Keratinocyte (primary cell): ENCODE measurements at regions not wholly inside any gene's neighbourhood (a gene's known extent, or its start where the extent isn't known, plus 50 kb on each side); places are given as distances from the start of the nearest gene placed in this dataset.

Experiments used
- DNase-seq: peaks from one replicate; pipeline ENCODE4 v3.0.0-alpha.2; 2011; ENCODE audit warnings: low read depth, missing footprints, low spot score
- FAIRE-seq: peaks from 2 replicates; lab custom pipeline; 2011; peaks lifted over from hg19 to GRCh38; lab: Jason Lieb, UNC
- H2AFZ ChIP-seq: 2 replicates; pipeline ENCODE4 v1.6.0; 2012; ENCODE audit warnings: low read length, control low read depth, inconsistent platforms; ENCODE audit not compliant: control insufficient read depth
- H3K27ac ChIP-seq: 2 replicates; pipeline ENCODE4 v1.5.1; 2011; ENCODE audit warnings: low read length; ENCODE audit not compliant: control insufficient read depth, insufficient read depth
- H3K27me3 ChIP-seq: 3 replicates; pipeline ENCODE4 v1.6.0; 2011; ENCODE audit warnings: low read length; ENCODE audit not compliant: control insufficient read depth, insufficient read depth; ENCODE audit errors: extremely low read depth
- H3K36me3 ChIP-seq, 2 experiments: 2 replicates in 1 of 2; 3 replicates in 1 of 2; pipeline ENCODE4 v1.5.1; 2011; ENCODE audit warnings: low read length in 2 of 2, mild to moderate bottlenecking in 1 of 2; ENCODE audit not compliant: control insufficient read depth in 2 of 2, insufficient read depth in 2 of 2; ENCODE audit errors: extremely low read depth in 1 of 2
- H3K4me1 ChIP-seq: 3 replicates; pipeline ENCODE4 v1.5.1; 2011; ENCODE audit warnings: low read length; ENCODE audit not compliant: control insufficient read depth, insufficient read depth; ENCODE audit errors: extremely low read depth
- H3K4me2 ChIP-seq: 3 replicates; pipeline ENCODE4 v1.6.0; 2011; ENCODE audit warnings: low read depth, low read length; ENCODE audit not compliant: control insufficient read depth, insufficient read depth; ENCODE audit errors: extremely low read depth
- H3K4me3 ChIP-seq, 3 experiments: fragments of 200-600 bp in 1 of 3; sonication (generic) in 1 of 3; 2 replicates in 2 of 3; 3 replicates in 1 of 3; pipeline ENCODE4 v1.5.1; 2011 to 2016; ENCODE audit warnings: low read length in 3 of 3, mild to moderate bottlenecking in 3 of 3, control low read depth in 2 of 3, inconsistent platforms in 1 of 3, low read depth in 1 of 3, mixed read lengths in 1 of 3, mixed run types in 1 of 3, moderate library complexity in 1 of 3; ENCODE audit not compliant: control insufficient read depth in 2 of 3, insufficient read depth in 2 of 3; ENCODE audit errors: extremely low read depth in 1 of 3
- H3K79me2 ChIP-seq: 2 replicates; pipeline ENCODE4 v1.6.0; 2012; ENCODE audit warnings: low read length; ENCODE audit not compliant: control insufficient read depth, insufficient read depth
- H3K9ac ChIP-seq: 3 replicates; pipeline ENCODE4 v1.6.0; 2011; ENCODE audit warnings: low read length; ENCODE audit not compliant: control insufficient read depth, insufficient read depth; ENCODE audit errors: extremely low read depth
- H3K9me1 ChIP-seq: 3 replicates; pipeline ENCODE4 v1.6.0; 2011; ENCODE audit warnings: low read length; ENCODE audit not compliant: control insufficient read depth, insufficient read depth; ENCODE audit errors: extremely low read depth
- H3K9me3 ChIP-seq: 2 replicates; pipeline ENCODE4 v1.5.1; 2012; ENCODE audit warnings: low read depth, low read length; ENCODE audit not compliant: control insufficient read depth
- H4K20me1 ChIP-seq: 3 replicates; pipeline ENCODE4 v1.6.0; 2011; ENCODE audit warnings: low read length; ENCODE audit not compliant: control insufficient read depth, insufficient read depth; ENCODE audit errors: extremely low read depth
- CTCF ChIP-seq, 3 experiments: IDR thresholded peaks in 1 of 3; conservative IDR thresholded peaks in 1 of 3; optimal IDR thresholded peaks in 1 of 3; 2 replicates in 2 of 3; 3 replicates in 1 of 3; pipeline versions ENCODE3 to v1.5.1; 2011; ENCODE audit warnings: low read length in 3 of 3, mild to moderate bottlenecking in 3 of 3, moderate library complexity in 2 of 3, control low read depth in 1 of 3, inconsistent platforms in 1 of 3; ENCODE audit not compliant: insufficient read depth in 2 of 3; ENCODE audit errors: extremely low read depth in 1 of 3
- EZH2 ChIP-seq: IDR thresholded peaks from one replicate; pipeline ENCODE4 v1.6.1; 2012; ENCODE audit warnings: inconsistent platforms, mild to moderate bottlenecking, low read length, moderate library complexity
- dilution Hi-C: fragments of 300-500 bp; cut with MboI; formaldehyde crosslinking; loops from one replicate; pipeline ENCODE4 v1.7.0; 2020; ENCODE audit warnings: low sequenced_read_pairs; ENCODE audit not compliant: extremely low pct_ligation_motif_present

DNA sequence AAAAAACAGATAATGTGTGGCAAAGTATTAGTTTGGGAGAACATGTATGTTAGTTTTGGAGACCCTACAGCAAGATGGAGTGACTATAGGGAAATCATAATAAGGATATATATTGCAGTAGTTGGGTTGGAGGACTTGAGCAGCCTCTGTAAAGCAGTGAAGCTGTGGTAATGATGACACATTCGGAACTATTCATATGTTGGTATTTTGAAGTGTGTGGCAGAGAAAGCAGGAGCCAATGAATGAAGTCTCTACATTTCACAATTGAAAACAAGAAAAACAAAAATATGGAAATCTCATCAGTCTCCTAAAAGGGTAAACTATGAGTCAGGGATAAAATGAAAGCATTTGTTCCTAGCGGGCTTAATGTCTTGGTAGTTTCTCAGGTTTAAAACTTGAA, 645.9 kb downstream of the OTOL1 start:
- Histone ChIP-seq H3K4me3 (no peak overlapping the region), H3K9me3 (no peaks in the 10 kb centered on the region), H3K27ac (no peak overlapping the region), H3K9me1 (no peaks in the 10 kb centered on the region), H3K9ac (no peak overlapping the region), H2AFZ (no peak overlapping the region), H3K79me2 (no peaks in the 10 kb centered on the region), H3K4me2 (no peak overlapping the region), H3K4me1 (no peaks in the 10 kb centered on the region), H3K27me3 (no peaks in the 10 kb centered on the region), H3K36me3 (no peaks in the 10 kb centered on the region), H4K20me1 (no peaks in the 10 kb centered on the region)
- dilution Hi-C loops = no loop called here
- DNase-seq = no peak
- FAIRE-seq = no peak
- TF ChIP-seq CTCF (optimal IDR thresholded peaks at IDR 0.05 in 1 of 3, IDR thresholded peaks at IDR 0.05 in 1 of 3, conservative IDR thresholded peaks at IDR 0.05 in 1 of 3; ENCODE audit: extremely low read depth in 1 of 3, insufficient read depth in 2 of 3, low read length in 3 of 3) = no peak
- TF ChIP-seq EZH2 = no peak

DNA sequence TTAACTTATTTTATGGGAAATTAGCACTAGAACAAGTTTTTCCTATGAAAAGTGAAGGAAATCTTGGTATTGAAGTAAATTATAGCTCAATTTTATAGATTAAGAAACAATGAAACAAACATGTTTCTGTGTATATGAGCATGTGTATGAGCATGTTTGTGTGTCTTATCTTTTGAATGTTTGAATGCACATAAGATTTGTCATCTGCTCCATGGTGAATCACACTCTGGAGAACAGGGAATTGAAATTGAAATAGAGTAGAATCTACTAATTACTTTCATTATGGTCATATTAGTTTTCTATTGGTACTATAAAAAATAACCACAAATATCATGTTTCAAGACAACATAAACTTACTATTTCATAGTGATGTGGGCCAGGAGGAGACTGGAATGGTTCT, 646.6 kb downstream of the OTOL1 start:
- H3K4me1 ChIP-seq = no peaks in the 10 kb centered on the region
- H3K9ac ChIP-seq = no peak overlapping the region
- no peak overlapping the region for H3K4me3 ChIP-seq
- dilution Hi-C loops = no loop called here
- no peak for FAIRE-seq
- TF ChIP-seq EZH2 = no peak
- no peak for TF ChIP-seq CTCF (optimal IDR thresholded peaks at IDR 0.05 in 1 of 3, IDR thresholded peaks at IDR 0.05 in 1 of 3, conservative IDR thresholded peaks at IDR 0.05 in 1 of 3; ENCODE audit: extremely low read depth in 1 of 3, insufficient read depth in 2 of 3, low read length in 3 of 3)
- no peak overlapping the region for H3K4me2 ChIP-seq
- no peaks in the 10 kb centered on the region for H3K79me2 ChIP-seq
- H3K9me3 ChIP-seq = no peaks in the 10 kb centered on the region
- H3K27me3 ChIP-seq = no peaks in the 10 kb centered on the region
- H4K20me1 ChIP-seq = no peaks in the 10 kb centered on the region
- H2AFZ ChIP-seq = no peak overlapping the region
- no peaks in the 10 kb centered on the region for H3K36me3 ChIP-seq
- H3K9me1 ChIP-seq = no peaks in the 10 kb centered on the region
- DNase-seq = no peak
- H3K27ac ChIP-seq = no peak overlapping the region
